Stimulated activated CD8-positive, alpha-beta memory T cell treated with anti-CD3 and anti-CD28 coated beads, Interleukin-15, amount 100 ng/mL, for 4 hours (primary cell): ENCODE measurements at regions not wholly inside any gene's neighbourhood (a gene's known extent, or its start where the extent isn't known, plus 50 kb on each side); places are given as distances from the start of the nearest gene placed in this dataset.
"Not testable (repeated sequence)": the region's sequence is repeated elsewhere in the genome, so short reads cannot be mapped to it uniquely, and the experiment has no call there.

Experiments
- DNase-seq, 2 donors: peaks; one replicate each; pipeline ENCODE4 v3.0.0-alpha.2; 2020; ENCODE audit warnings: low read depth in 2 of 2

DNA sequence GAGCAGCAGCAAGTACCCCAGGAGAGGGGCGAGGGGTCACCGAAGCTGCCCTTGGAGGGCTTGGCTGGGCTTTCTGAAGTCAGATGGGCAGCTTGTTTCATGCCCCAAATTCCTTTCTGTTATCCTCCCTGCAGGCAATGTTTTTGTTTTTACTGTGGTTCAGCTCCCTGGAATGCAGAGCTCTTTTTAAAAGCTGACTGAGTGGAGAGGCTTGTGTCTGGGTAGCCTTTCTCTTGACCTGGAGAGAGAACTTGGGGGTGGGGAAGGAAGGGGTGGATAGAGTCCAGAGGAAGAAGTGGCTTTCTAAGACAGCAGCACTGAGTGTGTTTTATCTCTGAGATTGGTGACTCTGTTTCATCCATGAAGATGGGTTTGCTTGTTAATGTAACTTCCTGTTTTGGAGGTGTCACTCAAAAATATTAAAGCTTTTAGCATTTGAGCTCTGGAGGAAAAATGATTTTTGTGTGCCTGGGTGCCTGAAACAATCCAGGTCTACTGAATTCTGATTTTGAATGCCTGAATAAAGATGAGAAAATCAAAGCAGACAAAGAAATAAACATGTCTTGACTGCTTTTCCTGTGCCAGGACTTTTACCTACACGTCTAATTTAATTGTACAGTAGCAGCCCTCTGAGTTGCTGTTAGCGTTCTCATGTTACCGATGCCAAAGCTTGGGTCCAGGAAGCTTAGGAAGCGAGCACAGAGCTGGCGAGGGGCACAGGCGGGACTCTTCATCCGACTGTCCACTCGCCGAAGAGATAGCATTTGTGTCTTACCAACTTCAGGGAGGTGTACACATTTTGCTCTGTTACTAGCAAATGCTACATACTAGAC, 78.2 kb upstream of the EEF1E1 start:
- no peak for DNase-seq

DNA sequence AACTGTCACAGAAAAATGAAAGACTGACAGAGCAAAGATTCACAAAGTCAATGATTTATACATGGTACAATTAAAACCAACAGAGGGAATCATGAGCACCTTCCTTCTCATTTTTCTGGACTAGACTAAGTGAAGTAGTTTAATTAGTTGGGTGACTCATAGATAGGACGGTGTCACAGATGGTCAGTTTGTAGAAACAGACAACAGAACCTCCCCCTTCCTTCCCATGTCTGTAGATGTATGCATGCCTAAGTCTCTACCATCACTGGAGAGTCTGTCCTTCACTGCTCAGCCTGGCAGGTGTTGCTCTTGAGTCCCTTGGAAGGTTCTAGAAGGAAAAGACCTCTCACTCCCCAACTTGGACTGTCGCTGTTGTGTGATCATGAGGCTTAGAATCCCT, 75.4 kb upstream of the EEF1E1 start:
- no peak for DNase-seq

DNA sequence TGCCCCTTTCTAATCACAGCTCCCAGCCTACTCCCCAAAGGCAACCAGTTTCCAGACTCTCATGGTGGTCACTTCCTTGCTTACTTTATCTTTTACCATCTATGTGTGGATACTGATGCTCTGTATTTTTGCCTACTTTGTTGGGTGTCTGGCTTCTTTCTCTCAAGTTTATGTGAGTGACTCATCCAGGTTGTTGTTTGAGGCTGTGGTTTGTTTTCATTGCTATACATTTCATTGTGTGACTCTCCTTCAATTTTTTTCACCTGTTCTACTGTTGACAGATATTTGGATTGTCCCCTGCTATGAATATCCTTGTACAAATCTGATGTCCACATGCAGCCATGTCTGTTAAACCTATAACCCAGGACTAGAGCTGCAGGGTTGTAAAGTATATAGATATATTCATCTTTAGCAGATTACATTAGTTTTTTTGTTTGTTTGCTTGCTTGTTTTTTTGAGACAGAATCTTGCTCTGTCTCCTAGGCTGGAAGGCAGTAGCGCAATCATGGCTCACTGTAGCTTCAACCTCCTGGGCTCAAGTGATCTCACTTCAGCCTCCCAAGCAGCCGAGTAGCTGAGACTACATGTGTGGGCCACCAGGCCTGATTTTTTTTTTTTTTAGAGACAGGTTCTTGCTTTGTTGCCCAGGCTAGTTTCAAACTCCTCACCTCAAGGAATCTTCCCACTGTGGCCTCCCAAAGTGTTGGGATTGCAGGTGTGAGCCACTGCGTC, 72.9 kb upstream of the EEF1E1 start:
- DNase-seq: no peak

DNA sequence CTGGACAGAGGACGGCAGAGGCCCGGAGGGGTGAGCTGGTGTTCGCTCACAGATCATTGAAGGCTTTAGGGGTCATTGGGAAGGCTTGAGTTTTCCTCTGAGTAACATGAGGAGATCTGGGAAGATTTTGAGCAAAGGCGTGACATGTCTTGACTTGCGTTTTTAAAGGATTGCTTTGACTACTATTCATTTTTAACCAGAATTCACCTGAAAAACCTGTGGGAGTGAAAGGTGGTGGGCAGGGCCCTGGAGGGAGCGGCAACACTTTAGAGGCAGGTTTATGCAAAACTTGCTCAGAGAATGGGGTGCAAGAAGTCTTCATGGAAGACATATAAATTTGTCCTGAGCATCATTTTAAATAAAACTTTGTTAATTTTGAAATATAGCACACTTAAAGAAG, 72.2 kb upstream of the EEF1E1 start:
- no peak for DNase-seq

DNA sequence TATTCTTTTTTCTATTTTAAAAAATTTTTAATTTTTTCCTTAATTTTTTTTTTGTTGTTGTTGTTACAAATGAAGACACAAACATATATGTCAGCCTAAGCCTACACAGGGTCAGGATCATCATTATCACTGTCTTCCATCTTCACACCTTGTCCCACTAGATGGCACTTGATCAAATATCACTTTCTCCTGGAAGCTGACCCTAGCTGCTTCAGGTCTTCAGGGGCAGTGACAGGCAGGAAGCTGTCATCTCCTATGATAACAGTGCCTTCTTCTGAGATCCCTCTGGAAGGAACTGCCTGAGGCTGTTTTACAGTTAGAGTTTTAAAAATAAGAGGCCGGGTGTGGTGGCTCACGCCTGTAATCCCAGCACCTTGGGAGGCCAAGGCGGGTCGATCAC, 70.2 kb upstream of the EEF1E1 start:
- no peak for DNase-seq

DNA sequence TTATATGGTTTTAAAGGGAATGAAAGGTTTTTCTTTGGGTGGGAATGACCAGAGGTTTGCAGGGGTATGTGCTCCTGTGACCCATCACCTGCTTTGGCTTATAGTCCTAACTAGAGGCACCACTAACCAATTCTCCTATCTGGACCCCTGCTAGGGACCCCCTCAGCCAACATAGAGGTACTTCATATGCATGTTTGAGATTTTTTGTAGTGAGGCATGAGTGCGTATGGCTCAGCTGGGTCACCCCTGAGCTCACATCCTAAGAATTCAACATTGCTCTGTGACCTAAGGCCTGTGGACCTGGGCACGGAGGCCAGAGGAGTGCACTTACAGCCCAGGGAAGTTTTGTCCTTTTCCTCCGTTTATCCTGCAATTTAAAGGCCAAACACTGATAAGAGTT, 68.4 kb upstream of the EEF1E1 start:
- no peak for DNase-seq

DNA sequence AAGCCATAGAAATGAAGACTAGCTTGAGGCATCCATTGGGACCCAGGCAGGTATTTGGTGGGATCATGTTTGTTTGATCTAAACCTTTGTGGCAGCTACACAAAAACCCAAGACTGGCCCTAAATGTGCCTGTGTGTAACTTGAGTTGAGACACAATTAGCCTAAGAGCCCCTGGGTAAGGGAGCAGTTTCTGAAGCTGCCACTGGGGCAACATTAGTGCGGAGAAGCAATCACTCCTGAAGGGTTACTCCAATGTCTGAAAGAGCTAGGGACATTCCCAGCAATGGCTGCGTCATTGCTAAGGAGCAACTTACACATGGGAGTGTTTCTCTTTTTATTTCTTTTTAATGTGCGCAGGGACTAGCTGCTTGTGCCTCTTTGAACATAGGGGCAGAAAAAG, 67.9 kb upstream of the EEF1E1 start:
- DNase-seq: no peak

DNA sequence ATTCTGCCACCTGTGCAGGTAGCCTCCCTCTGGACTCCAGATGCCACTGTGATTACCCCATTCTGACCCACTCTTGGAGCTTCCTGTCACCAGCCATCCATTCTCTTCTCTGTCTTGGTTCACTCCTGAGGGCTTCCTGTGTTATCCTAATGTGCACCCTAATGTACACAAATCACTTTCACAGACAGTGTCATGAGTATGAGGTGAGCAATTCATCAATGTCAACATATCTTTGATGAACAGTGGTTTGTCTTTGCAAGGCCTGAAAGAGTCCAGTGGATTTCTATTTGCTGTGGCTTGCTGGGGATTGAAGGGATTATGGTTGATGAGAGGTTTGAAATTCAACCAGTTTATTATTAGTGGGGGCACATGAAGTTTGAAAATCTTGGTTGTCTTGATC, 63.8 kb upstream of the EEF1E1 start:
- DNase-seq: no peak

DNA sequence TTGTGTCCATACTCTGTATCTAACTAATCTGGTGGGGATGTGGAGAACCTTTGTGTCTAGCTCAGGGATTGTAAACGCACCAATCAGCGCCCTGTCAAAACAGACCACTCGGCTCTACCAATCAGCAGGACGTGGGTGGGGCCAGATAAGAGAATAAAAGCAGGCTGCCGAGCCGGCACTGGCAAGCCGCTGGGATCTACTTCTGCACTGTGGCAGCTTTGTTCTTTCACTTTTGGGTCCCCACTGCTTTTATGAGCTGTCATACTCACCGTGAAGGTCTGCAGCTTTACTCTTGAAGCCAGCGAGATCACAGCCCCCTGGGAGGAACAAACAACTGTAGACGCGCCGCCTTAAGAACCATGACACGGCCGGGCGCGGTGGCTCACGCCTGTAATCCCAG, 62.7 kb upstream of the EEF1E1 start:
- not testable (repeated sequence) for DNase-seq

DNA sequence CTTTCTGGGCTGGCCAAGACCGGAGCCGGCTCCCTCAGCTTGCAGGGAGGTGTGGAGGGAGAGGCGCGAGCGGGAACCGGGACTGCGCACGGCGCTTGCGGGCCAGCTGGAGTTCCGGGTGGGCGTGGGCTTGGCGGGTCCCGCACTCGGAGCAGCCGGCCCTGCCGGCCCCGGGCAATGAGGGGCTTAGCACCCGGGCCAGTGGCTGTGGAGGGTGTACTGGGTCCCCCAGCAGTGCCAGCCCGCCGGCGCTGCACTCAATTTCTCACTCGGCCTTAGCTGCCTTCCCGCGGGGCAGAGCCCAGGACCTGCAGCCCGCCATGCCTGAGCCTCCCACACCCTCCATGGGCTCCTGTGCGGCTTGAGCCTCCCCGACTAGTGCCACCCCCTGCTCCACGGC, 61.9 kb upstream of the EEF1E1 start:
- not testable (repeated sequence) for DNase-seq

DNA sequence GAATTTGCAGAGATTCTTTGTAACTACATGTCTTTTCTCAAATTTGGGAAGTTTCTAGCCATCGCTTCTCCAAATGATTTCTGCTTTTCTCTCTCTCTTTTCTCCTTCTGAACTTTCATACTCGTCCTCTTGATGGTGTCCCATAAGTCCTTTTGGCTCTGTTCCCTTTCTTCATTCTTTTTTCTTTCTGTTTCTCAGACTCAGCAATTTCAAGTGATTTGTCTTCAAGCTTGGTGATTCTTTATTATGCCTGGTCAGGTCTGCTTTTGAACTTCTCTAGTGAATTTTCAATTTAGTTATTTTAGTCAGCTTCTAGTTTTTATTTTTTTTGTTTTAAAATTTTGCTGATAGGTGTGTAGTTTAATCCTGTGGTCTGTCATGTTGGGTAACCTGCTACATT, 57.6 kb upstream of the EEF1E1 start:
- DNase-seq: no peak

DNA sequence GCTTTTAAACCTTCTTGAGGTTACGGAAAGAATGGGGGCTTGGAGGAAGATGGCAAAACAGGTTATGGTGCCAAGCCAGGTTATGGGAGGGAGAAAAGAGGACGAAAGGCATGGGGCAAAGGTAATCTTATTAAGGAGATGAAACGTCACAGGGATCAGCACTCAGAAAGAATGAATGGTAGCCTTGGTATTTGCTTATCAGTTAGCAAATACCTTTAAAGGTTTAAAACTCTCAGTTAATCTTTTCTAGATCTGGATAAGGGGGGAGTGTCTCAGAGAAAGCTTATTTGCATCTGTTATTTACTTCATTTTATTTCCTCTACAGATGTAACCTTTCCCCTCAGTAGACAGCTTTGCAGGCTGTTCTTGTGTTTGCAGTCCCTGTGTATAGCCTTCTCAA, 55.5 kb upstream of the EEF1E1 start:
- DNase-seq: no peak

DNA sequence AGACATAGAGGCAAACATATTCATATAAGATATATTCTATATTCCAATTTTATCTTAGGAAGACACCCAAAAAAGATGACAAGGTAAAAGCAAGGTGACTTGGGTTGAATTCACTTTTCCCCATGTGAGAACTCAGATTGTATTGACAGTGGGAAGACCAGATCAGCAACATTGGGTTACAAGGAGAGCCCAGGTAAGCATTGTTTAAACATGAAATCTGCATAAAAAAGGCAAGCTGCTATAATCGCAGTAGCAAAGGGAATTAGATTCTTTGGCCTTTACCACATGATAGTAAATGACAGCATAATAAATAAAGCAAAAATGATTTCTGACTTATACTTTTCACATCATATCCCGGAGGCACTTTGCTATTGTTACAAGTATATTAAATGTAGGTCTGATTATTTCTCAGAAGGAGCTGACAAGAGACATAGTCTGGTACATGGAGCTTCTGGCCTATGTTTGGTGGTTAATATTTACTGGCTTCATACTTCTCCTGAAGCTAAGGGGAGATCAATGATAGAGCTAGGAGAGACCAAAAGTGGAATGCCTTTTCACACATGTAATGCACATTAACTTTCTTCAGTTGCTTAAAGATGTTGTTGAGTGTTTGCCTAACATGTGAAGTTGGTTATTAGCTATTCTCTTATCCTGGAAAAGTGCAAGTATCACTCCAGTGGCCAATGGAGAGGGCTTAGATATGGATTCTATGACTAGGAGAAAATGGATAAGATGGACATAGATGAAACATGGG, 53.1 kb upstream of the EEF1E1 start:
- no peak for DNase-seq
